ENCODE measurements at regions not wholly inside any gene's neighbourhood (a gene's known extent, or its start where the extent isn't known, plus 50 kb on each side); places are given as distances from the start of the nearest gene placed in this dataset.

- TF ChIP-seq POLR2A (IDR thresholded peaks at IDR 0.05) = no peak
- TF ChIP-seq CTCF (IDR thresholded peaks at IDR 0.05) = no peak
Observed at GRCh38 chr1:29490204-29490934, 254.0 kb downstream of the PTPRU start.

Measured in thyroid gland (tissue), 4 donors.